Ascending aorta (tissue), 2 donors: ENCODE measurements at regions not wholly inside any gene's neighbourhood (a gene's known extent, or its start where the extent isn't known, plus 50 kb on each side); places are given as distances from the start of the nearest gene placed in this dataset.
A peak's percentile ranks its signal among the peaks of the same experiment; 100 is the strongest.

Source experiments
- DNase-seq, 2 donors: peaks; one replicate each; pipeline ENCODE4 v3.0.0-alpha.2; 2019; ENCODE audit warnings: low spot score in 2 of 2
- H3K27ac ChIP-seq, 2 donors: fragments of 200-600 bp; sonication (generic); one replicate each; pipeline ENCODE4 v1.5.1; 2016 to 2017; ENCODE audit warnings: mild to moderate bottlenecking in 1 of 2
- H3K27me3 ChIP-seq: fragments of 200-600 bp; sonication (generic); one replicate; pipeline ENCODE4 v1.5.1; 2017
- H3K36me3 ChIP-seq, 2 donors: fragments of 200-600 bp; sonication (generic); one replicate each; pipeline ENCODE4 v1.5.1; 2016
- H3K4me1 ChIP-seq, 2 donors: fragments of 200-600 bp; sonication (generic); one replicate each; pipeline ENCODE4 v1.5.1; 2016 to 2017; ENCODE audit warnings: mild to moderate bottlenecking in 1 of 2
- H3K4me3 ChIP-seq, 2 donors: fragments of 200-600 bp; sonication (generic); one replicate each; pipeline ENCODE4 v1.5.1; 2016 to 2017; ENCODE audit warnings: mild to moderate bottlenecking in 1 of 2
- H3K9me3 ChIP-seq, 2 donors: fragments of 200-600 bp; sonication (generic); one replicate each; pipeline ENCODE4 v1.5.1; 2016
- CTCF ChIP-seq, 3 experiments: fragments of 200-600 bp in 2 of 3; fragments of 450-650 bp in 1 of 3; sonication (generic) in 2 of 3; IDR thresholded peaks; one replicate each; pipeline ENCODE4 v1.5.1; 2016 to 2019; ENCODE audit warnings: antibody characterized with exemption in 3 of 3, mild to moderate bottlenecking in 1 of 3, moderate library complexity in 1 of 3
- intact Hi-C: fragments of 100-400 bp; cut with DNase I; formaldehyde crosslinking; loops from one replicate; pipeline ENCODE4 v1.15.1; 2023

GRCh38 chr16:86996081-86996480 lies 321.1 kb downstream of the C16orf95 start:
- H3K4me1 ChIP-seq = no peaks in the 10 kb centered on the region
- no peak for DNase-seq
- intact Hi-C loops = no loop called here
- no peaks in the 10 kb centered on the region for H3K36me3 ChIP-seq
- H3K9me3 ChIP-seq = peaks cover 0 to 8% of the 10 kb centered on the region in 2 donors
- no peak overlapping the region for H3K4me3 ChIP-seq
- no peak overlapping the region for H3K27ac ChIP-seq
- H3K27me3 ChIP-seq = no peaks in the 10 kb centered on the region
- TF ChIP-seq CTCF (IDR thresholded peaks at IDR 0.05) = no peak

GRCh38 chr16:86997058-86997457 lies 320.1 kb downstream of the C16orf95 start:
- peak in 1 of 2 donors; percentile 45 for DNase-seq
- H3K36me3 ChIP-seq = no peaks in the 10 kb centered on the region
- H3K4me1 ChIP-seq = no peaks in the 10 kb centered on the region
- no peak overlapping the region for H3K27ac ChIP-seq
- H3K9me3 ChIP-seq = peaks cover 0 to 8% of the 10 kb centered on the region in 2 donors
- no peaks in the 10 kb centered on the region for H3K27me3 ChIP-seq
- no peak overlapping the region for H3K4me3 ChIP-seq
- intact Hi-C loops = no loop called here
- no peak for TF ChIP-seq CTCF (IDR thresholded peaks at IDR 0.05)

GRCh38 chr16:86998196-86999001 lies 318.8 kb downstream of the C16orf95 start:
- intact Hi-C loops = no loop called here
- no peak for TF ChIP-seq CTCF (IDR thresholded peaks at IDR 0.05)
- H3K27ac ChIP-seq = no peak overlapping the region
- peak in 1 of 2 donors; percentile 4 for DNase-seq
- H3K27me3 ChIP-seq = no peaks in the 10 kb centered on the region
- no peaks in the 10 kb centered on the region for H3K36me3 ChIP-seq
- H3K4me1 ChIP-seq = no peaks in the 10 kb centered on the region
- H3K4me3 ChIP-seq = no peak overlapping the region
- peaks cover 0 to 8% of the 10 kb centered on the region in 2 donors for H3K9me3 ChIP-seq

- TF ChIP-seq CTCF (IDR thresholded peaks at IDR 0.05) = no peak
- H3K4me3 ChIP-seq = no peak overlapping the region
- intact Hi-C loops = no loop called here
- no peaks in the 10 kb centered on the region for H3K36me3 ChIP-seq
- no peak overlapping the region for H3K27ac ChIP-seq
- H3K4me1 ChIP-seq = no peaks in the 10 kb centered on the region
- peak in 1 of 2 donors; percentile 13 for DNase-seq
- H3K27me3 ChIP-seq = no peaks in the 10 kb centered on the region
- H3K9me3 ChIP-seq = peaks cover 0 to 8% of the 10 kb centered on the region in 2 donors
Measured at GRCh38 chr16:87000001-87000400, 317.2 kb downstream of the C16orf95 start.

GRCh38 chr16:87002717-87003413 lies 314.3 kb downstream of the C16orf95 start:
- no peaks in the 10 kb centered on the region for H3K27me3 ChIP-seq
- no peak overlapping the region for H3K4me3 ChIP-seq
- H3K4me1 ChIP-seq = no peaks in the 10 kb centered on the region
- no peak overlapping the region for H3K27ac ChIP-seq
- peak in 1 of 2 donors; percentile 57 for DNase-seq
- TF ChIP-seq CTCF (IDR thresholded peaks at IDR 0.05) = no peak
- H3K9me3 ChIP-seq = peaks cover 0 to 8% of the 10 kb centered on the region in 2 donors
- H3K36me3 ChIP-seq = no peaks in the 10 kb centered on the region
- intact Hi-C loops = no loop called here
